Breast epithelium (tissue), 4 donors: ENCODE measurements at regions not wholly inside any gene's neighbourhood (a gene's known extent, or its start where the extent isn't known, plus 50 kb on each side); places are given as distances from the start of the nearest gene placed in this dataset.

ENCODE experiments used
- DNase-seq, 2 donors: peaks; one replicate each; pipeline ENCODE4 v3.0.0-alpha.2; 2019; ENCODE audit warnings: low spot score in 2 of 2
- H3K27ac ChIP-seq, 2 donors: fragments of 200-600 bp; sonication (generic) in 1 of 2; one replicate each; pipeline ENCODE4 v1.5.1; 2016 to 2019; ENCODE audit warnings: mild to moderate bottlenecking in 1 of 2
- H3K27me3 ChIP-seq, 2 donors: fragments of 200-600 bp; sonication (generic) in 1 of 2; one replicate each; pipeline versions ENCODE4 v1.5.1 to v1.6.0; 2017 to 2019; ENCODE audit warnings: control low read depth in 1 of 2, mild to moderate bottlenecking in 1 of 2
- H3K36me3 ChIP-seq: fragments of 200-600 bp; one replicate; pipeline ENCODE4 v1.5.1; 2019
- H3K4me1 ChIP-seq, 2 donors: fragments of 200-600 bp; sonication (generic); one replicate each; pipeline ENCODE4 v1.5.1; 2016 to 2019; ENCODE audit warnings: control low read depth in 1 of 2
- H3K4me3 ChIP-seq, 3 donors: fragments of 200-600 bp; sonication (generic); 1 replicate in 2 of 3; 2 replicates in 1 of 3; pipeline ENCODE4 v1.5.1; 2016 to 2019; ENCODE audit warnings: mild to moderate bottlenecking in 3 of 3, moderate library complexity in 2 of 3
- H3K9me3 ChIP-seq, 2 donors: fragments of 200-600 bp; sonication (generic) in 1 of 2; one replicate each; pipeline ENCODE4 v1.5.1; 2016 to 2019; ENCODE audit warnings: control low read depth in 1 of 2
- CTCF ChIP-seq, 3 donors: fragments of 450-650 bp; IDR thresholded peaks; one replicate each; pipeline ENCODE4 v1.5.1; 2016 to 2017; ENCODE audit warnings: antibody characterized with exemption in 3 of 3, mild to moderate bottlenecking in 3 of 3, moderate library complexity in 3 of 3
- POLR2A ChIP-seq: fragments of 450-650 bp; IDR thresholded peaks from one replicate; pipeline ENCODE4 v1.6.1; 2016; ENCODE audit warnings: antibody characterized with exemption, mild to moderate bottlenecking, moderate library complexity
- POLR2AphosphoS5 ChIP-seq, 3 donors: sonication (generic); formaldehyde crosslinking; IDR thresholded peaks; one replicate each; pipeline ENCODE4 v1.6.1; 2017; ENCODE audit warnings: antibody characterized with exemption in 3 of 3
- intact Hi-C: fragments of 100-400 bp; cut with DNase I; formaldehyde crosslinking; loops from one replicate; pipeline ENCODE4 v1.15.1; 2023; ENCODE audit warnings: low total_unique reads

GRCh38 chr3:87090631-87091030 lies 99.7 kb upstream of the VGLL3 start:
- no peaks in the 10 kb centered on the region for H3K9me3 ChIP-seq
- H3K4me1 ChIP-seq = no peaks in the 10 kb centered on the region
- intact Hi-C loops = no loop called here
- no peak for TF ChIP-seq POLR2A
- no peak for TF ChIP-seq CTCF (IDR thresholded peaks at IDR 0.05)
- no peak for TF ChIP-seq POLR2AphosphoS5 (IDR thresholded peaks at IDR 0.05)
- H3K27ac ChIP-seq = no peak overlapping the region
- H3K27me3 ChIP-seq = no peaks in the 10 kb centered on the region
- H3K36me3 ChIP-seq = no peaks in the 10 kb centered on the region
- no peak for DNase-seq
- no peak overlapping the region for H3K4me3 ChIP-seq

GRCh38 chr3:87088993-87089841 lies 98.3 kb upstream of the VGLL3 start:
- TF ChIP-seq CTCF (IDR thresholded peaks at IDR 0.05) = no peak
- TF ChIP-seq POLR2A = no peak
- no peak for TF ChIP-seq POLR2AphosphoS5 (IDR thresholded peaks at IDR 0.05)
- intact Hi-C loops = no loop called here
- peak in 1 of 2 donors; percentile 65 for DNase-seq
- Histone ChIP-seq H3K4me1 (no peaks in the 10 kb centered on the region), H3K27ac (peak overlapping the region; percentile 84 to 95), H3K4me3 (peak overlapping the region; percentile 65 to 86 (median 69)), H3K9me3 (no peaks in the 10 kb centered on the region), H3K27me3 (no peaks in the 10 kb centered on the region), H3K36me3 (no peaks in the 10 kb centered on the region)

GRCh38 chr3:87088430-87088992 lies 97.6 kb upstream of the VGLL3 start:
- intact Hi-C loops = no loop called here

GRCh38 chr3:87084868-87085267 lies 93.9 kb upstream of the VGLL3 start:
- no peak for DNase-seq
- intact Hi-C loops = no loop called here
- H3K27me3 ChIP-seq = no peaks in the 10 kb centered on the region

More at GRCh38 chr3:87088430-87088992, 97.6 kb upstream of the VGLL3 start:
- Histone ChIP-seq H3K4me3 (peak overlapping the region; percentile 65 to 86 (median 69)), H3K4me1 (no peaks in the 10 kb centered on the region), H3K36me3 (no peaks in the 10 kb centered on the region), H3K27ac (peak overlapping the region; percentile 84 to 95), H3K27me3 (no peaks in the 10 kb centered on the region), H3K9me3 (no peaks in the 10 kb centered on the region)
- DNase-seq = no peak
- TF ChIP-seq POLR2A (no peak), POLR2AphosphoS5 (IDR thresholded peaks at IDR 0.05) (no peak), CTCF (IDR thresholded peaks at IDR 0.05) (no peak)

More at GRCh38 chr3:87084868-87085267, 93.9 kb upstream of the VGLL3 start:
- TF ChIP-seq POLR2AphosphoS5 (IDR thresholded peaks at IDR 0.05) = no peak
- no peak for TF ChIP-seq POLR2A
- TF ChIP-seq CTCF (IDR thresholded peaks at IDR 0.05) = no peak
- Histone ChIP-seq H3K36me3 (no peaks in the 10 kb centered on the region), H3K9me3 (no peaks in the 10 kb centered on the region), H3K27ac (no peak overlapping the region), H3K4me3 (no peak overlapping the region), H3K4me1 (no peaks in the 10 kb centered on the region)
